Stimulated activated CD8-positive, alpha-beta memory T cell treated with anti-CD3 and anti-CD28 coated beads, Interleukin-4, amount 100 ng/mL, for 1 hour (primary cell): ENCODE measurements at regions not wholly inside any gene's neighbourhood (a gene's known extent, or its start where the extent isn't known, plus 50 kb on each side); places are given as distances from the start of the nearest gene placed in this dataset.

Experiments used
- DNase-seq, 2 donors: peaks; one replicate each; pipeline ENCODE4 v3.0.0-alpha.2; 2020; ENCODE audit warnings: low read depth in 2 of 2, low spot score in 1 of 2

GRCh38 chr2:172153156-172153555 is 50.5 kb upstream of the DLX2 start:
- no peak for DNase-seq

GRCh38 chr2:172153757-172154156 is 51.1 kb upstream of the DLX2 start:
- no peak for DNase-seq

GRCh38 chr2:172155752-172156151 is 53.1 kb upstream of the DLX2 start:
- DNase-seq: no peak

GRCh38 chr2:172160839-172161238 is 58.1 kb upstream of the DLX2 start:
- no peak for DNase-seq

GRCh38 chr2:172162225-172162733 is 59.6 kb upstream of the DLX2 start:
- no peak for DNase-seq

GRCh38 chr2:172162739-172163336 is 60.1 kb upstream of the DLX2 start:
- no peak for DNase-seq

GRCh38 chr2:172168917-172169346 is 66.2 kb upstream of the DLX2 start:
- no peak for DNase-seq

GRCh38 chr2:172169611-172170010 is 66.9 kb upstream of the DLX2 start:
- no peak for DNase-seq

GRCh38 chr2:172172513-172173173 is 69.9 kb upstream of the DLX2 start:
- peak; percentile 18 to 43 for DNase-seq

GRCh38 chr2:172173174-172173706 is 70.5 kb upstream of the DLX2 start:
- no peak for DNase-seq

GRCh38 chr2:172177581-172177980 is 74.9 kb upstream of the DLX2 start:
- DNase-seq: no peak

- no peak for DNase-seq
These were observed 75.3 kb upstream of the DLX2 start for GRCh38 chr2:172177996-172178395.

GRCh38 chr2:172179045-172179701 is 76.5 kb upstream of the DLX2 start:
- no peak for DNase-seq

- no peak for DNase-seq
These were observed 79.1 kb upstream of the DLX2 start for GRCh38 chr2:172181840-172182239.

GRCh38 chr2:172182624-172183023 is 79.9 kb upstream of the DLX2 start:
- no peak for DNase-seq

- DNase-seq: no peak
These were observed 90.8 kb upstream of the DLX2 start for GRCh38 chr2:172193331-172194089.

GRCh38 chr2:172195836-172196376 is 93.2 kb upstream of the DLX2 start:
- DNase-seq: no peak

- DNase-seq: no peak
These were observed 94.2 kb upstream of the DLX2 start for GRCh38 chr2:172196768-172197431.

GRCh38 chr2:172198361-172198760 is 95.7 kb upstream of the DLX2 start:
- no peak for DNase-seq

GRCh38 chr2:172198908-172199307 is 96.2 kb upstream of the DLX2 start:
- no peak for DNase-seq
